ENCODE measurements at regions not wholly inside any gene's neighbourhood (a gene's known extent, or its start where the extent isn't known, plus 50 kb on each side); places are given as distances from the start of the nearest gene placed in this dataset.

DNA sequence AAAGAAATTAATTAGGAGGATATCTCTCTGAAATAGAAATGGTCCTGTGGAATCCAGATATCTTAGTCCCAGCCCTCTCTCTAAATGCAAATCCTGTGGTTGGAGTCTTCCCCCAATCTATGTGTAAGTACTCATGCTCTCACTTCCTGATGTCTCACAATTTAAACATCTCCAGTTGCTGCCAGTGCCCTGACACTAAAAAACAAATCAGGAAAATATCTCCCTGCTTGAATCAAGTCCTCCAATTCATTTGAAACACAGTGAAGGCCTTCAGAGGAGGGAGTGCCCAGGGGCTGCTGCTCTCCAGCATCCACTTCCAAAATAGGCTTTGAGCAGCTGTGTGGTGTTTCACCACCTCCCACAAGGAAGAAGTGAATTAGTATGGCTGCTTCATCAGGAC, 413.8 kb downstream of the RAD51AP2 start:
- peaks cover 13% of the 10 kb centered on the region for H3K27me3 Mint-ChIP-seq (ENCODE audit: low read depth)
- peaks cover 5% of the 10 kb centered on the region for H3K4me1 Mint-ChIP-seq

DNA sequence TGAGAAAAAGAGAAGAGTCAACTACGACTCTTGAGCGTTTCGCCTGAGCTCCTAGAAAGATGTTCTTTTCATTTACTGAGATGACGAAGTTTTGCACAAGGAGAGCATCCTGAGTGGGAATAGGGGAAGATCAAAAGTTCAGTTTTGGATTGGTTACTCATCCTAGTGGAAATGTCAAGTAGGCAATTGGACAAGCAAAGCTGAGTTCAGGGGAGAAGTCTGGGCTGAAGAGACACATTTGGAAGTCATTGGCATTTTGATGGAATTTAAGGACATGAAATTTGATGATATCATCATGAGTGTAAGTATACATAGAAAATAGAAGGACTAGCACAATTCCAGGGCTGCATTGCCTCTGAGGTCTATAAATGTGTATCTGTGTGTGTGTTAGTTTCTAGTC, 416.6 kb downstream of the RAD51AP2 start:
- Mint-ChIP-seq H3K36me3 (ENCODE audit: low read depth) (no peaks in the 10 kb centered on the region), H3K9me3 (no peaks in the 10 kb centered on the region), H3K4me1 (no peaks in the 10 kb centered on the region), H3K27ac (no peak overlapping the region), H3K27me3 (ENCODE audit: low read depth) (no peaks in the 10 kb centered on the region), H3K4me3 (no peak overlapping the region)
- TF ChIP-seq, protein P1, sequence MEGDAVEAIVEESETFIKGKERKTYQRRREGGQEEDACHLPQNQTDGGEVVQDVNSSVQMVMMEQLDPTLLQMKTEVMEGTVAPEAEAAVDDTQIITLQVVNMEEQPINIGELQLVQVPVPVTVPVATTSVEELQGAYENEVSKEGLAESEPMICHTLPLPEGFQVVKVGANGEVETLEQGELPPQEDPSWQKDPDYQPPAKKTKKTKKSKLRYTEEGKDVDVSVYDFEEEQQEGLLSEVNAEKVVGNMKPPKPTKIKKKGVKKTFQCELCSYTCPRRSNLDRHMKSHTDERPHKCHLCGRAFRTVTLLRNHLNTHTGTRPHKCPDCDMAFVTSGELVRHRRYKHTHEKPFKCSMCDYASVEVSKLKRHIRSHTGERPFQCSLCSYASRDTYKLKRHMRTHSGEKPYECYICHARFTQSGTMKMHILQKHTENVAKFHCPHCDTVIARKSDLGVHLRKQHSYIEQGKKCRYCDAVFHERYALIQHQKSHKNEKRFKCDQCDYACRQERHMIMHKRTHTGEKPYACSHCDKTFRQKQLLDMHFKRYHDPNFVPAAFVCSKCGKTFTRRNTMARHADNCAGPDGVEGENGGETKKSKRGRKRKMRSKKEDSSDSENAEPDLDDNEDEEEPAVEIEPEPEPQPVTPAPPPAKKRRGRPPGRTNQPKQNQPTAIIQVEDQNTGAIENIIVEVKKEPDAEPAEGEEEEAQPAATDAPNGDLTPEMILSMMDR (IDR thresholded peaks at IDR 0.05; ENCODE audit: unreplicated experiment in 3 of 3): no peak

More for the DNA sequence above, 413.8 kb downstream of the RAD51AP2 start:
- H3K4me3 Mint-ChIP-seq: no peak overlapping the region
- H3K27ac Mint-ChIP-seq: no peak overlapping the region
- H3K36me3 Mint-ChIP-seq (ENCODE audit: low read depth): no peaks in the 10 kb centered on the region
- no peaks in the 10 kb centered on the region for H3K9me3 Mint-ChIP-seq
- TF ChIP-seq, protein P1 (IDR thresholded peaks at IDR 0.05; ENCODE audit: unreplicated experiment in 3 of 3): no peak

DNA sequence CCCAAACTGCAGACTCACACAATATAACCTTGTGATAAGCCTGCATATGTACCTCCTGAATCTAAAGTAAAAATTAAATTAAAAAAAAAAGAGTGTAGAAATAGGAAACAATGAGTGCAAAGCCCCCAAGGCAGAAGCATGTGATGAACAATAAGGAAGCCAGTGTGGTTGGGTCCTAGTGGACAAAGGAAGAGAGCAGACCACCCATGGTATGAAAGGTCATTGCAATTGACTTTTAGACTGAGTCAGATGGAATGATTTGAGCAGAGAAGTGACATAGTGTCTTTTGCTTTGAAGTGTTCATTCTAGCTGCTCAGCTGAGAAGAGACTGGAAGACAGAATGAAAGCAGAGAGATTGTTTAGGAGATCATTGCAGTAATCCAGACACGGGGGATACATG, 417.1 kb downstream of the RAD51AP2 start:
- Mint-ChIP-seq H3K36me3 (ENCODE audit: low read depth) (no peaks in the 10 kb centered on the region), H3K27ac (no peak overlapping the region), H3K9me3 (no peaks in the 10 kb centered on the region), H3K27me3 (ENCODE audit: low read depth) (no peaks in the 10 kb centered on the region), H3K4me3 (no peak overlapping the region), H3K4me1 (no peaks in the 10 kb centered on the region)
- TF ChIP-seq, protein P1 (IDR thresholded peaks at IDR 0.05; ENCODE audit: unreplicated experiment in 3 of 3): no peak

DNA sequence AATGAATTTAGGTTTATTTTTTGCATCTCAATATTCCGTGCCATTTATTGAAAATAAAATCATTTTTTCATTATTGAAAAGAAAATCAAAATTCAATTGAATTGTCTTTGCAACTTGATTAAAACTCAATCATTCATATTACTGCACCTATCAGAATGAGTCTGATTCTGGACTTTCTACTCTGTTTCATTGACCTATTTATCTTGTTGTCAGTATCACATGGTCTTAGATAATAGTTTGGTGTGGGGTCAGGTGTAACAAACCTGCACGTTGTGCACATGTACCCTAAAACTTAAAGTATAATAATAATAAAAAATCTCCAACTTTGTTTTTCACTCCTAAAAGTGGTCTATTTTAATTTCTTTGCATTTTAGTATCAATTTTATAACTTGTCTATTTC, 422.9 kb downstream of the RAD51AP2 start:
- Mint-ChIP-seq H3K4me1 (no peaks in the 10 kb centered on the region), H3K27me3 (ENCODE audit: low read depth) (no peaks in the 10 kb centered on the region), H3K27ac (no peak overlapping the region), H3K4me3 (no peak overlapping the region), H3K36me3 (ENCODE audit: low read depth) (no peaks in the 10 kb centered on the region), H3K9me3 (no peaks in the 10 kb centered on the region)
- TF ChIP-seq, protein P1 (IDR thresholded peaks at IDR 0.05; ENCODE audit: unreplicated experiment in 3 of 3): no peak

DNA sequence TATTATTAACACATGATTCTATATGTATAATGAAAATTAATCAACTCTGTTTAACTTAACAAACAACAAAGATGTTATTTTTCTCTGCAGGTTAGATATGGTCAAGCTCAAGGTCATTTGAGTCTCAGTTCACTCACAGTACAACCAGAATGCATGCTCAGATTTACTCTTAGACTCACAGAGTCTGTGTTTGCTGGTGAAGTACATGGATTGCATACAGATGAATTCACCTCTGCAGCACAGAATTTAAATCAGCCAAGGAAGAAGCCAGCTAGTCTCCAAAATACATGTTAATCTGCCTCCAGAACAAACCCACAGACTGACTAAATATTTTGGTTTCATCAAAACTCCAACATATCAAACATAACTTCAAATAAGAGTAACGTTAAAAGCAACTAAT, 424.5 kb downstream of the RAD51AP2 start:
- TF ChIP-seq, protein P1 (IDR thresholded peaks at IDR 0.05; ENCODE audit: unreplicated experiment in 3 of 3): no peak
- no peaks in the 10 kb centered on the region for H3K4me1 Mint-ChIP-seq
- no peak overlapping the region for H3K4me3 Mint-ChIP-seq
- no peaks in the 10 kb centered on the region for H3K36me3 Mint-ChIP-seq (ENCODE audit: low read depth)
- peak overlapping the region in 1 of 3 experiments; percentile 13 for H3K27ac Mint-ChIP-seq
- H3K9me3 Mint-ChIP-seq: no peaks in the 10 kb centered on the region
- no peaks in the 10 kb centered on the region for H3K27me3 Mint-ChIP-seq (ENCODE audit: low read depth)

DNA sequence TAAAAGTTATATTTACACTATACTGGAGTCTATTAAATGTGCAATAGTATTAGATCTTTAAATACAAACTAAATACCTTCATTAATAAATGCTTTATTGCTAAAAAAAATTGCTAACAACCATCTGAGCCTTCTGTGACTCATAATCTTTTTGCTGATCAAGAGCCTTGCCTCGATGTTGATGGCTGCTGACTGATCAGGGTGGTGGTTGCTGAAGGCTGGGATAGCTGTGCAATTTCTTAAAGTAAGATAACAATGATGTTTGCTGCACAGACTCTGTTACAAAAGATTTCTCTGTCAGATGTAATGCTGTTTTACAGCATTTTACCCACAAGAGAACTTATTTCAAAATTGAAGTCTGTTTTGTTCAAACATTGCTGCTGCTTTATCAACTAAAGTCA, 421.4 kb upstream of the CYRIA start:
- H3K36me3 Mint-ChIP-seq (ENCODE audit: low read depth): no peaks in the 10 kb centered on the region
- TF ChIP-seq, protein P1 (IDR thresholded peaks at IDR 0.05; ENCODE audit: unreplicated experiment in 3 of 3): no peak

More for the DNA sequence above, 421.4 kb upstream of the CYRIA start:
- Mint-ChIP-seq H3K27ac (peak overlapping the region in 2 of 3 experiments; percentile 57 to 81), H3K4me3 (no peak overlapping the region), H3K4me1 (peaks cover 28% of the 10 kb centered on the region), H3K9me3 (peaks cover 3% of the 10 kb centered on the region), H3K27me3 (ENCODE audit: low read depth) (no peaks in the 10 kb centered on the region)
